Activated CD8-positive, alpha-beta memory T cell treated with anti-CD3 and anti-CD28 coated beads for 36 hours (primary cell): ENCODE measurements at regions not wholly inside any gene's neighbourhood (a gene's known extent, or its start where the extent isn't known, plus 50 kb on each side); places are given as distances from the start of the nearest gene placed in this dataset.
"Not testable (repeated sequence)": the region's sequence is repeated elsewhere in the genome, so short reads cannot be mapped to it uniquely, and the experiment has no call there.

Experiments
- CTCF ChIA-PET: fragments of 350-600 bp; sonication (Branson Sonifier 250); formaldehyde crosslinking; loops from one replicate; lab custom pipeline; 2021; ENCODE audit warnings: antibody characterized with exemption; lab: Charles Lee
- POLR2A ChIA-PET: fragments of 350-600 bp; sonication (Branson Sonifier 250); formaldehyde crosslinking; loops from one replicate; lab custom pipeline; 2021; ENCODE audit warnings: antibody characterized with exemption; lab: Charles Lee

GRCh38 chr1:244305776-244306341, 145.8 kb downstream of the ADSS2 start:
- ChIA-PET POLR2A (no interaction called here), CTCF (no interaction called here)

GRCh38 chr1:244306544-244306943, 145.2 kb downstream of the ADSS2 start:
- POLR2A ChIA-PET = no interaction called here
- CTCF ChIA-PET = no interaction called here

GRCh38 chr1:244309191-244309590, 142.5 kb downstream of the ADSS2 start:
- POLR2A ChIA-PET, CTCF ChIA-PET: not testable (repeated sequence)

GRCh38 chr1:244311784-244312532, 139.8 kb downstream of the ADSS2 start:
- ChIA-PET CTCF (interaction anchor here (1.2 kb wide), 1 partner anchor 18 kb away, joined by 3 read pairs; no protein-coding TSS in a partner anchor), POLR2A (interaction anchor here (0.5 kb wide), 1 partner anchor 42 kb away, joined by 7 read pairs; no protein-coding TSS in a partner anchor)

GRCh38 chr1:244313346-244313745, 138.4 kb downstream of the ADSS2 start:
- POLR2A ChIA-PET = no interaction called here
- CTCF ChIA-PET = no interaction called here

- ChIA-PET CTCF (no interaction called here), POLR2A (no interaction called here)
Observed at GRCh38 chr1:244314921-244315559, 136.7 kb downstream of the ADSS2 start.

- ChIA-PET CTCF (no interaction called here), POLR2A (no interaction called here)
Observed at GRCh38 chr1:244315996-244316395, 135.7 kb downstream of the ADSS2 start.

- POLR2A ChIA-PET = no interaction called here
- CTCF ChIA-PET = no interaction called here
Observed at GRCh38 chr1:244316407-244316806, 135.3 kb downstream of the ADSS2 start.

- CTCF ChIA-PET = no interaction called here
- POLR2A ChIA-PET = no interaction called here
Observed at GRCh38 chr1:244316986-244317655, 134.6 kb downstream of the ADSS2 start.

GRCh38 chr1:244318078-244318477, 133.6 kb downstream of the ADSS2 start:
- CTCF ChIA-PET = no interaction called here
- POLR2A ChIA-PET = no interaction called here

GRCh38 chr1:244318512-244318911, 133.2 kb downstream of the ADSS2 start:
- POLR2A ChIA-PET = no interaction called here
- CTCF ChIA-PET = no interaction called here

GRCh38 chr1:244319283-244320132, 132.2 kb downstream of the ADSS2 start:
- CTCF ChIA-PET = interaction anchor here (1.0 kb wide), 1 partner anchor 20 kb away, joined by 5 read pairs; no protein-coding TSS in a partner anchor
- POLR2A ChIA-PET = no interaction called here

- CTCF ChIA-PET = no interaction called here
- POLR2A ChIA-PET = no interaction called here
Observed at GRCh38 chr1:244322181-244322580, 129.5 kb downstream of the ADSS2 start.

GRCh38 chr1:244322791-244323521, 128.8 kb downstream of the ADSS2 start:
- POLR2A ChIA-PET = no interaction called here
- CTCF ChIA-PET = no interaction called here

- ChIA-PET POLR2A (interaction anchor here (0.7 kb wide), 1 partner anchor 1061 kb away, joined by 4 read pairs; no protein-coding TSS in a partner anchor), CTCF (interaction anchor here (1.0 kb wide), 1 partner anchor 25 kb away, joined by 3 read pairs; no protein-coding TSS in a partner anchor)
Observed at GRCh38 chr1:244324176-244324883, 127.4 kb downstream of the ADSS2 start.

GRCh38 chr1:244325056-244325758, 126.5 kb downstream of the ADSS2 start:
- POLR2A ChIA-PET = interaction anchor here (0.5 to 0.7 kb wide), 2 partner anchors 1062 to 1226 kb away, joined by 4 read pairs; no protein-coding TSS in a partner anchor
- CTCF ChIA-PET = interaction anchor here (0.6 kb wide), 1 partner anchor 19 kb away, joined by 3 read pairs; no protein-coding TSS in a partner anchor

- CTCF ChIA-PET = no interaction called here
- POLR2A ChIA-PET = no interaction called here
Observed at GRCh38 chr1:244326757-244327156, 125.0 kb downstream of the ADSS2 start.
